ENCODE measurements at regions not wholly inside any gene's neighbourhood (a gene's known extent, or its start where the extent isn't known, plus 50 kb on each side); places are given as distances from the start of the nearest gene placed in this dataset.

DNA sequence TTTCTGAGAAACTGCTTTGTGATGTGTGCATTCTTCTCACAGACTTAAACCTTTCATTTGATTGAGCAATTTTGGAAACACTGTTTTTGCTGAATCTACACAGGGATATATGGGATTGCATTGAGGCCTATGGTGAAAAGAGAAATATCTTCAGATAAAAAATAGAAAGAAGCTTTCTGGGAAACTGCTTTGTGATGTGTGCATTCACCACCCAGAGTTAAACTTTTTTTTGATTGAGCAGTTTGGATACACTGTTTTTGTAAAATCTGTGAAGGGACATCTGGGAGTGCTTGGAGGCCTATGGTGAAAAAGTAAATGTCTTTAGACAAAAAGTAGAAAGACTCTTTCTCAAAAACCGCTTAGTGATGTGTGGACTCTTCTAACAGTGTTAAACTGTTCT, 1683.8 kb downstream of the UQCRFS1 start:
- TF ChIP-seq, protein P1, sequence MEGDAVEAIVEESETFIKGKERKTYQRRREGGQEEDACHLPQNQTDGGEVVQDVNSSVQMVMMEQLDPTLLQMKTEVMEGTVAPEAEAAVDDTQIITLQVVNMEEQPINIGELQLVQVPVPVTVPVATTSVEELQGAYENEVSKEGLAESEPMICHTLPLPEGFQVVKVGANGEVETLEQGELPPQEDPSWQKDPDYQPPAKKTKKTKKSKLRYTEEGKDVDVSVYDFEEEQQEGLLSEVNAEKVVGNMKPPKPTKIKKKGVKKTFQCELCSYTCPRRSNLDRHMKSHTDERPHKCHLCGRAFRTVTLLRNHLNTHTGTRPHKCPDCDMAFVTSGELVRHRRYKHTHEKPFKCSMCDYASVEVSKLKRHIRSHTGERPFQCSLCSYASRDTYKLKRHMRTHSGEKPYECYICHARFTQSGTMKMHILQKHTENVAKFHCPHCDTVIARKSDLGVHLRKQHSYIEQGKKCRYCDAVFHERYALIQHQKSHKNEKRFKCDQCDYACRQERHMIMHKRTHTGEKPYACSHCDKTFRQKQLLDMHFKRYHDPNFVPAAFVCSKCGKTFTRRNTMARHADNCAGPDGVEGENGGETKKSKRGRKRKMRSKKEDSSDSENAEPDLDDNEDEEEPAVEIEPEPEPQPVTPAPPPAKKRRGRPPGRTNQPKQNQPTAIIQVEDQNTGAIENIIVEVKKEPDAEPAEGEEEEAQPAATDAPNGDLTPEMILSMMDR (IDR thresholded peaks at IDR 0.05), result no peak
- no peak for TF ChIP-seq POLR2A (IDR thresholded peaks at IDR 0.05)

Data from stomach (tissue), 4 donors.